H9 (cell line): ENCODE measurements at regions not wholly inside any gene's neighbourhood (a gene's known extent, or its start where the extent isn't known, plus 50 kb on each side); places are given as distances from the start of the nearest gene placed in this dataset.

ENCODE experiments used
- DNase-seq: peaks from one replicate; pipeline ENCODE4 v3.0.0-alpha.2; 2017
- H2AFZ ChIP-seq: one replicate; pipeline ENCODE4 v1.6.1; 2013; ENCODE audit warnings: mild to moderate bottlenecking, low read length, control low read depth, moderate library complexity
- H2AK5ac ChIP-seq: 2 replicates; pipeline ENCODE4 v1.6.1; 2013; ENCODE audit warnings: low read length, control low read depth, mixed read lengths; ENCODE audit not compliant: insufficient read length
- H2BK120ac ChIP-seq: one replicate; pipeline ENCODE4 v1.6.1; 2013; ENCODE audit warnings: low read depth, mild to moderate bottlenecking, low read length, control low read depth, inconsistent platforms; ENCODE audit not compliant: poor library complexity, severe bottlenecking
- H2BK12ac ChIP-seq: 2 replicates; pipeline ENCODE4 v1.6.1; 2013; ENCODE audit warnings: low read length, control low read depth, mixed read lengths, low read depth; ENCODE audit not compliant: insufficient read length
- H2BK15ac ChIP-seq: 2 replicates; pipeline ENCODE4 v1.6.1; 2013; ENCODE audit warnings: low read depth, low read length, control low read depth
- H2BK20ac ChIP-seq: one replicate; pipeline ENCODE4 v1.6.1; 2013; ENCODE audit warnings: low read depth, mild to moderate bottlenecking, low read length, control low read depth, inconsistent platforms; ENCODE audit not compliant: poor library complexity, severe bottlenecking
- H2BK5ac ChIP-seq: 2 replicates; pipeline ENCODE4 v1.6.1; 2013; ENCODE audit warnings: low read length, control low read depth, mixed read lengths; ENCODE audit not compliant: insufficient read length
- H3K14ac ChIP-seq: 2 replicates; pipeline ENCODE4 v1.6.1; 2013; ENCODE audit warnings: low read length, control low read depth; ENCODE audit not compliant: insufficient read depth
- H3K18ac ChIP-seq: 2 replicates; pipeline ENCODE4 v1.6.1; 2013; ENCODE audit warnings: low read depth, mild to moderate bottlenecking, mixed read lengths, low read length, control low read depth; ENCODE audit not compliant: insufficient read length
- H3K23ac ChIP-seq: 2 replicates; pipeline ENCODE4 v1.6.1; 2013; ENCODE audit warnings: low read length, control low read depth, mixed read lengths, low read depth; ENCODE audit not compliant: insufficient read length
- H3K23me2 ChIP-seq: 2 replicates; pipeline ENCODE4 v1.6.1; 2013; ENCODE audit warnings: low read depth, mild to moderate bottlenecking, mixed read lengths, low read length, control low read depth; ENCODE audit not compliant: insufficient read length, poor library complexity, severe bottlenecking
- H3K27ac ChIP-seq: 2 replicates; pipeline ENCODE4 v1.5.1; 2013; ENCODE audit warnings: low read length, control low read depth, mixed read lengths, low read depth; ENCODE audit not compliant: insufficient read length
- H3K27me3 ChIP-seq: 2 replicates; pipeline ENCODE4 v1.6.1; 2013; ENCODE audit warnings: low read length, control low read depth, inconsistent platforms; ENCODE audit not compliant: insufficient read depth
- H3K4ac ChIP-seq: 2 replicates; pipeline ENCODE4 v1.6.1; 2013; ENCODE audit warnings: low read depth, mild to moderate bottlenecking, control low read depth, inconsistent platforms, low read length, moderate library complexity
- H3K4me1 ChIP-seq: 2 replicates; pipeline ENCODE4 v1.6.1; 2013; ENCODE audit warnings: low read length, control low read depth, inconsistent platforms; ENCODE audit not compliant: insufficient read depth
- H3K4me2 ChIP-seq: 2 replicates; pipeline ENCODE4 v1.6.1; 2013; ENCODE audit warnings: low read length, control low read depth, mixed read lengths; ENCODE audit not compliant: insufficient read length, insufficient read depth
- H3K56ac ChIP-seq: 2 replicates; pipeline ENCODE4 v1.6.1; 2013; ENCODE audit warnings: low read depth, mild to moderate bottlenecking, mixed read lengths, low read length, control low read depth; ENCODE audit not compliant: insufficient read length
- H3K79me1 ChIP-seq: 2 replicates; pipeline ENCODE4 v1.6.1; 2013; ENCODE audit warnings: low read depth, mild to moderate bottlenecking, moderate library complexity, low read length, control low read depth, inconsistent platforms; ENCODE audit not compliant: insufficient read depth, poor library complexity, severe bottlenecking
- H3K79me2 ChIP-seq: 2 replicates; pipeline ENCODE4 v1.6.1; 2013; ENCODE audit warnings: low read length, control low read depth, inconsistent platforms; ENCODE audit not compliant: insufficient read depth
- H3K9ac ChIP-seq: 2 replicates; pipeline ENCODE4 v1.6.1; 2013; ENCODE audit warnings: low read length, control low read depth, mixed read lengths; ENCODE audit not compliant: insufficient read length; ENCODE audit errors: extremely low read depth
- H3K9me3 ChIP-seq: one replicate; pipeline ENCODE4 v1.6.1; 2013; ENCODE audit warnings: low read depth, low read length, inconsistent platforms; ENCODE audit not compliant: control insufficient read depth
- H3T11ph ChIP-seq: one replicate; pipeline ENCODE4 v1.6.1; 2013; ENCODE audit warnings: mild to moderate bottlenecking, low read length, control low read depth, inconsistent platforms
- H4K20me1 ChIP-seq: one replicate; pipeline ENCODE4 v1.6.1; 2013; ENCODE audit not compliant: control insufficient read depth, insufficient read length, insufficient read depth
- H4K5ac ChIP-seq: 2 replicates; pipeline ENCODE4 v1.6.1; 2013; ENCODE audit warnings: low read depth, mild to moderate bottlenecking, mixed read lengths, low read length, control low read depth; ENCODE audit not compliant: insufficient read length
- H4K8ac ChIP-seq: replicated peaks from 2 replicates; pipeline ENCODE4 v1.6.1; 2013; ENCODE audit warnings: low read length, control low read depth, mixed read lengths, low read depth; ENCODE audit not compliant: insufficient read length
- H4K91ac ChIP-seq: 2 replicates; pipeline ENCODE4 v1.6.1; 2013; ENCODE audit warnings: low read depth, mild to moderate bottlenecking, moderate library complexity, mixed read lengths, low read length, control low read depth; ENCODE audit not compliant: insufficient read length
- H3K27ac Mint-ChIP-seq, 3 experiments: 2 replicates in 2 of 3; 3 replicates in 1 of 3; pipeline ENCODE4 v1.8.0; 2020 to 2021; ENCODE audit warnings: mixed read lengths in 3 of 3, mild to moderate bottlenecking in 1 of 3, moderate library complexity in 1 of 3
- H3K27me3 Mint-ChIP-seq: 2 replicates; pipeline ENCODE4 v1.8.0; 2021; ENCODE audit warnings: low read depth, mild to moderate bottlenecking, moderate library complexity, mixed read lengths
- H3K36me3 Mint-ChIP-seq, 3 experiments: 2 replicates in 2 of 3; 3 replicates in 1 of 3; pipeline ENCODE4 v1.8.0; 2020 to 2021; ENCODE audit warnings: low read depth in 3 of 3, mixed read lengths in 3 of 3; ENCODE audit not compliant: insufficient read depth in 1 of 3
- H3K4me1 Mint-ChIP-seq, 2 experiments: 2 replicates each; pipeline ENCODE4 v1.8.0; 2020; ENCODE audit warnings: mixed read lengths in 2 of 2
- H3K4me3 Mint-ChIP-seq, 2 experiments: 2 replicates in 1 of 2; 3 replicates in 1 of 2; pipeline ENCODE4 v1.8.0; 2020 to 2021; ENCODE audit warnings: mild to moderate bottlenecking in 2 of 2, mixed read lengths in 2 of 2, moderate library complexity in 1 of 2
- H3K9me3 Mint-ChIP-seq, 2 experiments: 2 replicates in 1 of 2; 3 replicates in 1 of 2; pipeline ENCODE4 v1.8.0; 2020; ENCODE audit warnings: mild to moderate bottlenecking in 2 of 2, mixed read lengths in 2 of 2, moderate library complexity in 1 of 2
- CTCF ChIP-seq: fragments of 200-600 bp; sonication (generic); conservative IDR thresholded peaks from 3 replicates; pipeline ENCODE4 v1.8.0; 2021; ENCODE audit warnings: antibody characterized with exemption, mild to moderate bottlenecking
- WGBS: extraction: QIAGEN DNeasy Blood & Tissue Kit; methylation state at CpG from one replicate; pipeline ENCODE4 v1.1.7; 2013; ENCODE audit warnings: missing lambda C conversion rate, low lambda C conversion rate, mixed read lengths; ENCODE audit not compliant: insufficient read length; ENCODE audit errors: extremely low coverage; 5-methylcytosine and 5-hydroxymethylcytosine counted together

GRCh38 chr22:48068323-48068885 lies 1306.0 kb downstream of the TBC1D22A start:
- DNase-seq = no peak
- H3K18ac ChIP-seq = no peak overlapping the region
- H3K79me1 ChIP-seq = no peaks in the 10 kb centered on the region
- no peak overlapping the region for H2BK5ac ChIP-seq
- H2AK5ac ChIP-seq = no peak overlapping the region
- no peak overlapping the region for H3K23ac ChIP-seq
- H2AFZ ChIP-seq = no peak overlapping the region
- no CpG with 5 or more reads among the region's 18 CpGs for WGBS
- Mint-ChIP-seq H3K4me3 (no peak overlapping the region), H3K4me1 (peaks cover 27% of the 10 kb centered on the region in 2 experiments), H3K36me3 (peaks cover 0 to 13% (median 3%) of the 10 kb centered on the region in 3 experiments; a peak in 4 of 7 replicates), H3K9me3 (peaks cover 2 to 3% of the 10 kb centered on the region in 2 experiments; a peak in 4 of 5 replicates), H3K27ac (no peak overlapping the region), H3K27me3 (peaks cover 1% of the 10 kb centered on the region; the same call in 1 of the 2 replicates)
- H3K4me1 ChIP-seq = peaks cover 3% of the 10 kb centered on the region; the same call in 1 of the 2 replicates
- H2BK120ac ChIP-seq = no peak overlapping the region
- H3K4me2 ChIP-seq = no peak overlapping the region
- no peak overlapping the region for H3T11ph ChIP-seq
- H3K56ac ChIP-seq = no peak overlapping the region
- H3K23me2 ChIP-seq = no peaks in the 10 kb centered on the region
- H3K27me3 ChIP-seq = no peaks in the 10 kb centered on the region
- H3K79me2 ChIP-seq = no peaks in the 10 kb centered on the region
- no peak overlapping the region for H3K27ac ChIP-seq
- no peaks in the 10 kb centered on the region for H4K20me1 ChIP-seq
- H4K91ac ChIP-seq = no peak overlapping the region
- no peak overlapping the region for H2BK12ac ChIP-seq
- no peak overlapping the region for H3K4ac ChIP-seq
- no peaks in the 10 kb centered on the region for H3K9me3 ChIP-seq
- no peak overlapping the region for H4K5ac ChIP-seq
- no peak overlapping the region for H2BK20ac ChIP-seq
- no peak overlapping the region for H3K14ac ChIP-seq
- TF ChIP-seq CTCF = no peak
- no peak overlapping the region for H3K9ac ChIP-seq
- H2BK15ac ChIP-seq = no peak overlapping the region
- H4K8ac ChIP-seq = no peak overlapping the region
